CD4-positive, alpha-beta T cell treated with Interleukin-1 beta for 1 hour (primary cell): ENCODE measurements at regions not wholly inside any gene's neighbourhood (a gene's known extent, or its start where the extent isn't known, plus 50 kb on each side); places are given as distances from the start of the nearest gene placed in this dataset.

Experiments
- DNase-seq, 2 donors: peaks; one replicate each; pipeline ENCODE4 v3.0.0-alpha.2; 2020 to 2022

GRCh38 chr3:15952543-15953175, 154.9 kb upstream of the ANKRD28 start:
- no peak for DNase-seq

GRCh38 chr3:15953841-15954240, 156.1 kb upstream of the ANKRD28 start:
- DNase-seq: no peak

DNA sequence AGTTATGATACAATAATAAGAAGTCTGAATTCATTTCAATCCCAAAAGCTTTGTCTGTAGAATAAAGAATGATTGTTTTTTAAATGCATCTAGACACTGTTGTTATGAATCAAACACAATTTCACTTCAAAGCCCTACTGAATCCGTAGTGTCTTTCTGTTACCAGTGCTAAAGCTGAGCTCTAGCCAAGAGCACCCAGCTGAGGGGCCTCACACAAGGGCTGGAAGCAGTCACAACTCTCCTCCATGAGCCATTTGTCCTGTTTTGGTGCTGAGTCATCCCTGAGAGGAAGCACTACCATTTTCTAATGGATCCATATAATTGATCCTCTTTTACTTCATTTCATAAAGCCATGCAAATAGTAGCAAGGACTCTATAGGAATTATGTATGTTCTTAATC, 158.2 kb upstream of the ANKRD28 start:
- DNase-seq: no peak

- no peak for DNase-seq
These were observed 161.1 kb upstream of the ANKRD28 start for GRCh38 chr3:15958692-15959433.

DNA sequence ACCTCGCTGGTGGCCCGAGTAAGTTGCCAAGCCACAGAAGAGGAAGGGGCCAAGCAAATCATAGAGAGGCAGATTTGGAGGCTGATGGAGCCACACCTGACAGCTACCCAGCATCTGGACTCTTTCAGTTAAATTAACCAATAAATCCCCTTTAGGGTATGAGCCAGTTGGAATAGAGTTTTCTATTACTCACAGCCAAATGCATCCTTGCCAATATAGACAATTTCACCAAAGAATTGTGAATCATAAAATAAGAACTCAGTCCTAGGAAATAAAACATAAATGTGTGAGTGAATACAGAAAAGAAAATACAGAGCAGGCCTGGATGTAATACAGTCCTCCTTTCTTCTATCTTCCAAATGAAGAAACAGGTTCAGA, 161.6 kb upstream of the ANKRD28 start:
- DNase-seq: no peak

DNA sequence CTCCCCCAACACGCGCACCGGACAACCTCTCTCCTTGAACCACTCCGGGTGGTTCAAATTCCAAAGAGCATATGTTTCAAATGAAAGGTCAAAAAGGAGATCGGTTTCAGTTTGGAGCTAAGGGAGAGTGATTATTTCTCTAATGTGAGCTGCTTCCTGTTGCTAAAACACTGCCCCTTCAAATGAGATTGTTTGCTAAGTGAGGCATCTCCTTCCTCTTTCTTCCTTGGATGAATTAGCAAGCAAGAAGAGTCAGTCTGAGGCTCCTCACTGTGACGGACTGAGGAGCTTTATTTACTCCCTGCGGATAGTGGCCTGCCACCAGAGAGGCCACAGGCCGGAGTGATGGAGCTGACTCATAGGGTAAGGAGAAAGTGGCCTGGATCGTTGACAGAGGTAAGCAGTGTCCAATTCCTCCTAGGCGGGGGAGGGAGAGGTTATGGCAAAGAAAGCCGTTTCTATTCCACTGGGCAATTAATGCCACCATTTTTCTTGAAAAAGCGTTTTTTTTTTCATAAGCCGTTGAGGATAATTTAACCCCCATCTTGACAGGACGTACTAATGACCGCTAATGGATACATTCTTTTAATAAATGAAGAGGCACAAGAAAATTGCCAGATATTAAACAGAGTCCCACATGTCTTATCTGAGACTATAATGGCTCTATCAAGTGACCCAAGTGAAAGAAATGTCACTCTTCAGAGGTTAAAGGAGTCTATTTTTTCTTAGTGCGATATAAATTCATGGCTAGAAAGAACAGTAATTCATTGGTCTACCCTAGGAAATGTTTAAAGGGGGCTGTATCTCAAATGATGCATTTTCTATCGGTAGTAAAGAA, 167.0 kb upstream of the ANKRD28 start:
- DNase-seq: no peak

- DNase-seq: no peak
These were observed 169.8 kb upstream of the ANKRD28 start for GRCh38 chr3:15967577-15967976.

DNA sequence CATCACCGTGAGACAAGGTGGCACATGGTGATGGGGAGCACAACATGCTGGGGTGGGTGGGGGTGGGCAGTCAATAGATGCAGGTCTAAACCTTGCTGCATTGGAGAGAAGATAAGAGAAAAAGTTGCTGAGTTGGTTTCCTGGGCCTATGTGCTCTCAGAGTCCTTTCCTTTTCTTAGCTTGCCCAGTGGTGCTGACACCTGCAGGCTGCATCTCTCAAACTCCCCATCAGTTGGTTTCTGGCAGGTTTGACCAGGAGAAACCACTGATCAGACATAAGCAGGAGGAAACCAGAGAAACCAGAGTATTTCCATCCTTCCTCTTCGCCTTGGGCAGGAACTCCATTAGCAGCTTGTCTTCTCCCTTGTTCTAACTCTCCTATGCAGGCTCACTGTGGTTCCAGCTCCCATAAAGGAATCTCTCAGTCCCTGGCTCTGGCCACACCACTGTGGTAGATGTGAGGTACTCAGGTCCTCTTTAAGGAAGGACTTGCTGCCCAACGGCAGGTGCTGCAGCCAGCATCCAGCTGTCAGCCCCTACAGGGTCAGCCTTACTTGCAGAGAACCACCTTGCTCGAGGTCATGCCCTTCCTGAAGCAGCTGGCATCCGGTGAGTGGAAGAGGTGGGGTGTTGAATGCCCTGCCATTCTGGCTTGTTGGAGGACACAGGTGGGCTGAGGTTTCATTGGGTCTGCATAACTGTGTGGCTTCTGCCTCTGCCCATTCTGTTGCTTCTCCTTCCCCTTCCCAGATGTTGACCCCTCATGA, 172.3 kb upstream of the ANKRD28 start:
- DNase-seq: no peak

DNA sequence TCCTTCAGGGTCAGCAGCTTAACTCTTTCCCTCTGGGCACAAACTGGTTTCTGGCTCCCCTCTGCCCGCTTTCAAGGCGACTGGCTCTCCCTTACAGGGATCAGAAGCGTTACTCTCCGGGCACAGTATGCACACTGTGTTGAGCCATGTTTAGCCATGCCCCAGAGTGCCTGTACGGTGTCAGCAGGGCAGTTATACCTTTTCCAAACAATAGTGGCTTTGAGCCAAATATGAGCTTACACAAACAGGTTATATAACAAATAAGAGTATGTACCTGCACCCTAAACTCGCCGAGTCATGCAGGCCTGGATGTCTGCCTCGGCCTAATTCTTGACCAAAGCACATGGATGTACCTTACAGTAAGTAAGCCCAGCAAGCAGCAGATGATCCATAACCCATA, 175.6 kb upstream of the ANKRD28 start:
- DNase-seq: no peak

DNA sequence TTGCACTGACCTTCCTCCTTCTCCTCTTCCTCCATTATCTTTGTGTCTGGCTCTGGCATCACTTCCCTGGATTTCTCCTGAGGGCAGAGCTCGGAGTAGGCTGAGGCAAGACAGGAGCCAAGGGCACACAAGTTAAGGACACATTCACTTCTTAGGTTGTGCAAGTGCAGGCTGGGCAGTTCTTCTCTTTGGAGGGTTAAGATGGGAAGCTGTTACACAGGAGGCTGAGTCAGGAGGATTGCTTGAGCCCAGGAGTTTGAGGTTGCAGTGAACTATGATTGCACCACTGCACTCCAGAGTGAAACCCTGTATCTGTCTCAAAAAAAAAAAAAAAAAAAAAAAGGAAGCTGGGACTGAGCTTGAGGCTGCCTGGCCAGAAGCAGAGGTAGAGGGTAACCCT, 176.2 kb upstream of the ANKRD28 start:
- DNase-seq: no peak

DNA sequence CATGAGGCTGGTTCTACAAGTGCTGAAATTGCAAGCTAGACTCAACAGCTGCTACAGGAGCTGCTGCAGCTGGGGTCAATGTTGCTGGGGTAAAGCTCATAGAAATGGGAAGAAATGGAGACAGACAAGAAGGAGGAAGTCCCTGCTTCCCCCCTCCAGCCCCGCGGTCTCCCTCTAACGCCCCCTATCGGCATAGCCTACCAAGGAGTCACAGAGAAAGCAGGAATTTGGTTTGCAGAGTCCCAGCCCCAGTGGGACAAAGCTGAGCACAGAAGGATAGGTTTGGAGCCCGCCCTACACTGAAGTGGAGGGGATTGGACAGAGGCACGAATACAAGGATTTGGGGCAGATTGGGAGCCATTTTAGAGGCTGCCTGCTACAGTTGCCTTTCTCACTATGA, 176.9 kb upstream of the ANKRD28 start:
- no peak for DNase-seq

GRCh38 chr3:15976524-15976923, 178.7 kb upstream of the ANKRD28 start:
- DNase-seq: no peak

DNA sequence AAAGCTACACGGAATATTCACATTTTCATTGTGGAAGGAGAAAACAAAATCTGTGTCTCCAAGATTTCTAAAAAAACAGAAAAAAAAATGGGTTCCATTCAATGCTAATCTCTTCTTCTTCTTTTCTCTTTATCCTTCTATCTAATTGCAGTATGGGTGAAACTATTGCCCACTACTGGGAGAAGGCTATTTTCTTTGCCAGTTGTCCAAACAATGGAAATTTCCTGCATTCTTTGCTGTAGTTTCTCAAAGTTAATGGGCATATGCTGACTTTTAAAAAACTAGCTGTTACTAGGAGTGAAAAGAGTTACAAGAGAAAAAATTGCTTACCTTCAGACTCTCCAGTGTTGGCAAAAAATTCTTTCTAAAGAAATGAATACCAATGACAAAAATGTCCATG, 179.3 kb upstream of the ANKRD28 start:
- DNase-seq: no peak

DNA sequence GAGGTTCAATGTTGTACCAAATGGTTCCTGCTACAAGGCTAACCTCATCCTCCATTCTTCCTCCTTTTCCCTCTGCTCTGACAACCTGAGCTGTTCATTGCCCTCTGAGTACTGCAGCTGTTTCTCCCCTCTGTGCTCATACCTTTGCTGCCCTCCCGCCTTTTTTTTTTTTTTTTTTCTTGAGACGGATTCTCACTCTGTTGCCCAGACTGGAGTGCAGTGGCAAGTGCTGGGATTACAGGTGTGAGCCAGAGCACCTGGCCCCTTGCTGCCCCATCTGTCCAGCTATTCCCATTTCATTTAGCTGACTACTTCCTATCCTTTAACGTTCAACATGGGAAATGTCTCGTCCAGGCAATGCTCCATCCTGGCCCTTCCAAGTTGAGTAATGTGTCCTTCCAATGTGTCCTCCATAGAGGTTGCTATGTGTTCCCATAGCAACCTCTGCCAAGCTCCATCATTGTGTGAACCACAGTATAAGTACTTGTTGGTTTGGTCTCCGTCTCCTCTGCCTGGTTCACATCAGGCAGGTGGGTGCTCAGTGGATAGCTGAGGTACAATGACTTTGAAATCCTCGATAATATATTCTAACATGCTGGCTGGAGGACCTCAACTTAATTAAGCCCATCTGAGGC, 179.9 kb upstream of the ANKRD28 start:
- DNase-seq: no peak

- no peak for DNase-seq
These were observed 181.0 kb upstream of the ANKRD28 start for GRCh38 chr3:15978801-15979200.

DNA sequence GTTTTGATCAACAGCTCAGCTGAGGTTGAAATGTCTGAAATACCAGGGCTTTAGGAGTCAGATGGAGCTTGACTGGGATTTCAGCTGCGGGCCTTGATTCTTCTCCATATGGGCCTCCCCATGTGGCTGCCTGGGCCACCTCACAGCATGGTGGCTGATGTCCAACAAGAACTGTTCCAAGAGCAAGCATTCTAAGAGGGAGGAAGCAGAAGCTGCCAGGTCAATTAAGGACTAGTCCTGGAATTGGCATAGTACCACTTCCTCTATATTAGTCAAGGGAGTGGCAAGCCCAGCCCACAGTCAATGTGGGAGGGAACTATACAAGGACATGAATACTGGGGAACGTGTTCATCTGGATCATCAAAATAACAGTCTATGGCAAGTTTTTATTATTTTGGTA, 181.7 kb upstream of the ANKRD28 start:
- DNase-seq: no peak

DNA sequence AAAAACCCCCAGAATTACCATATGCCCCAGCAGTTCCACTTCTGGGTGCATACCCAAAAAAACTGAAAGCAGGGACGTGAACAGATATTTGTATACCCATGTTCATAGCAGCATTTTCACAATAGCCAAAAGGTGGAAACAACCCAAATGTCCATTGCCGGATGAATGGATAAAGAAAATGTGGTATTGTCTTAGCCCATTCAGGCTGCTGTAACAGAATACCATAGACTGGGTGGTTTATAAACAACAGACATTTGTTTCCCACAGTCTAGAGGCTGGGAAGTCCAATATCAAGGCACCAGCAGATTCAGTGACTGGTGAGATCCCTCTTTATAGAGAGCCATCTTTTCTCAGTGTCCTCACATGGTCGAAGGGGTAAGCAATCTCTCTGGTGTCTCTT, 182.1 kb upstream of the ANKRD28 start:
- DNase-seq: no peak

- DNase-seq: no peak
These were observed 184.5 kb upstream of the ANKRD28 start for GRCh38 chr3:15982243-15982642.

GRCh38 chr3:15982667-15983196, 185.0 kb upstream of the ANKRD28 start:
- no peak for DNase-seq

GRCh38 chr3:15983232-15983631, 185.5 kb upstream of the ANKRD28 start:
- no peak for DNase-seq

GRCh38 chr3:15983693-15984092, 185.9 kb upstream of the ANKRD28 start:
- DNase-seq: no peak

DNA sequence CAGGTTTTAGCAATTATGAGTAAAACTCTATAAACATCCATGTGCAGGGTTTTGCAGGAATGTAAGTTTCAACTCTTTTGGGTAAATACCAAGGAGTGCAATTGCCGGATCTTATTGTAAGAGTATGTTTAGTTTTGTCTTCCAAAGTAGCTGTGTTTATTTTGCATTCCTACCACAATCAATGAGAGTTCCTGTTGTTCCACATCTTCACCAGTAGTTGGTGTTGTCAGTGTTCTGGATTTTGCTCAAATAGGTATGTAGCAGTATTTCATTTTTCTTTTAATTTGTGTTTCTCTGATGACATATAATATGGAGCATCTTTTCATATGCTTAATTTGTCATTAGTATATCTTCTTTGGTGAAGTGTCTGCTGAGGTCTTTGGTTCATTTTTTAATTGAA, 185.1 kb upstream of the GALNT15 start:
- no peak for DNase-seq
